Smooth muscle cell (in vitro differentiated cells): ENCODE measurements at regions not wholly inside any gene's neighbourhood (a gene's known extent, or its start where the extent isn't known, plus 50 kb on each side); places are given as distances from the start of the nearest gene placed in this dataset.

Source experiments
- DNase-seq: peaks from one replicate; lab custom pipeline; 2025; ENCODE audit not compliant: unreplicated experiment; lab: John Stamatoyannopoulos, UW
- H2AFZ ChIP-seq: fragments of 200-600 bp; sonication (generic); 2 replicates; pipeline ENCODE4 v1.6.0; 2016; ENCODE audit warnings: antibody characterized with exemption, low read depth, mild to moderate bottlenecking
- H3F3A ChIP-seq: fragments of 200-600 bp; sonication (generic); 2 replicates; pipeline ENCODE4 v1.6.0; 2017; ENCODE audit warnings: antibody characterized with exemption, low read depth
- H3K27ac ChIP-seq: fragments of 200-600 bp; sonication (generic); 2 replicates; pipeline ENCODE4 v1.5.1; 2016; ENCODE audit warnings: low read depth, mild to moderate bottlenecking
- H3K27me3 ChIP-seq: fragments of 200-600 bp; sonication (generic); 2 replicates; pipeline ENCODE4 v1.6.1; 2016; ENCODE audit warnings: low read depth, mild to moderate bottlenecking
- H3K36me3 ChIP-seq: fragments of 200-600 bp; sonication (generic); 2 replicates; pipeline ENCODE4 v1.5.1; 2016; ENCODE audit warnings: low read depth
- H3K4me1 ChIP-seq: fragments of 200-600 bp; sonication (generic); 2 replicates; pipeline ENCODE4 v1.5.1; 2016; ENCODE audit warnings: low read depth
- H3K4me2 ChIP-seq: fragments of 200-600 bp; sonication (generic); 2 replicates; pipeline ENCODE4 v1.6.0; 2016; ENCODE audit warnings: mild to moderate bottlenecking
- H3K4me3 ChIP-seq: fragments of 200-600 bp; sonication (generic); 2 replicates; pipeline ENCODE4 v1.5.1; 2016; ENCODE audit warnings: mild to moderate bottlenecking
- H3K79me2 ChIP-seq: fragments of 200-600 bp; sonication (generic); 2 replicates; pipeline ENCODE4 v1.6.0; 2016; ENCODE audit warnings: low read depth, mild to moderate bottlenecking
- H3K9ac ChIP-seq: fragments of 200-600 bp; sonication (generic); 2 replicates; pipeline ENCODE4 v1.6.0; 2016; ENCODE audit warnings: low read depth
- H3K9me3 ChIP-seq: fragments of 200-600 bp; sonication (generic); replicated peaks from 2 replicates; pipeline ENCODE4 v1.5.1; 2016; ENCODE audit warnings: low read depth
- H4K20me1 ChIP-seq: fragments of 200-600 bp; sonication (generic); 2 replicates; pipeline ENCODE4 v1.6.0; 2016; ENCODE audit warnings: low read depth
- WGBS: methylation state at CpG from one replicate; pipeline ENCODE4 v1.1.7; 2016; ENCODE audit warnings: low lambda C conversion rate; 5-methylcytosine and 5-hydroxymethylcytosine counted together
- TF ChIP-seq, protein P1 (sequence below): fragments of 200-600 bp; sonication (generic); IDR thresholded peaks from 2 replicates; pipeline ENCODE4 v1.5.1; 2017; ENCODE audit warnings: borderline replicate concordance, mild to moderate bottlenecking, antibody characterized with exemption; ENCODE audit not compliant: insufficient read depth, poor library complexity, severe bottlenecking

DNA sequence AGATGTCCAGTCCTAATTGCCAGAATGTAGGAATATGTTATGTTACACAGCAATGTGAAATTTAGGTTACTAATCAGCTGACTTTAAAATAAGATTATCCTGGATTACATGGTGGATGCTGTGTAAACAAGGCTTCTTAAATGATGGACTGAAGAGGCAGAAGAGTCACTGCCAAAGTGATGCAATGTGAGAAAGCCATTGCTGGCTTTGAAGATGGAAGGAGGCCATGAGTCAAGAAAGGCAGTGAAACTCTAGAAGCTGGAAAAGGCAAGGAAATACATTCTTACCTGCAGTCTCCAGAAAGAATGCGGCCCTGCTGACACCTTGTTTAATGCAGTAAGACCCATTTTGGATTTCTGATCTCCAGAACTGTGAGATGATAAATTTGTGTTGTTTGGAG lies 179.1 kb upstream of the ZPLD1 start:
- no peak overlapping the region for H3K4me3 ChIP-seq
- H3K27ac ChIP-seq, result no peak overlapping the region
- no peaks in the 10 kb centered on the region for H3K27me3 ChIP-seq
- H4K20me1 ChIP-seq, result no peaks in the 10 kb centered on the region
- no peaks in the 10 kb centered on the region for H3K36me3 ChIP-seq
- TF ChIP-seq, protein P1, sequence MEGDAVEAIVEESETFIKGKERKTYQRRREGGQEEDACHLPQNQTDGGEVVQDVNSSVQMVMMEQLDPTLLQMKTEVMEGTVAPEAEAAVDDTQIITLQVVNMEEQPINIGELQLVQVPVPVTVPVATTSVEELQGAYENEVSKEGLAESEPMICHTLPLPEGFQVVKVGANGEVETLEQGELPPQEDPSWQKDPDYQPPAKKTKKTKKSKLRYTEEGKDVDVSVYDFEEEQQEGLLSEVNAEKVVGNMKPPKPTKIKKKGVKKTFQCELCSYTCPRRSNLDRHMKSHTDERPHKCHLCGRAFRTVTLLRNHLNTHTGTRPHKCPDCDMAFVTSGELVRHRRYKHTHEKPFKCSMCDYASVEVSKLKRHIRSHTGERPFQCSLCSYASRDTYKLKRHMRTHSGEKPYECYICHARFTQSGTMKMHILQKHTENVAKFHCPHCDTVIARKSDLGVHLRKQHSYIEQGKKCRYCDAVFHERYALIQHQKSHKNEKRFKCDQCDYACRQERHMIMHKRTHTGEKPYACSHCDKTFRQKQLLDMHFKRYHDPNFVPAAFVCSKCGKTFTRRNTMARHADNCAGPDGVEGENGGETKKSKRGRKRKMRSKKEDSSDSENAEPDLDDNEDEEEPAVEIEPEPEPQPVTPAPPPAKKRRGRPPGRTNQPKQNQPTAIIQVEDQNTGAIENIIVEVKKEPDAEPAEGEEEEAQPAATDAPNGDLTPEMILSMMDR, result no peak
- 92% methylated on average over 1 of the region's 1 CpG for WGBS
- no peaks in the 10 kb centered on the region for H3F3A ChIP-seq
- no peaks in the 10 kb centered on the region for H3K4me1 ChIP-seq
- no peak overlapping the region for H3K9ac ChIP-seq
- no peak for DNase-seq
- H2AFZ ChIP-seq, result no peak overlapping the region
- no peaks in the 10 kb centered on the region for H3K79me2 ChIP-seq
- no peak overlapping the region for H3K4me2 ChIP-seq
- no peaks in the 10 kb centered on the region for H3K9me3 ChIP-seq

DNA sequence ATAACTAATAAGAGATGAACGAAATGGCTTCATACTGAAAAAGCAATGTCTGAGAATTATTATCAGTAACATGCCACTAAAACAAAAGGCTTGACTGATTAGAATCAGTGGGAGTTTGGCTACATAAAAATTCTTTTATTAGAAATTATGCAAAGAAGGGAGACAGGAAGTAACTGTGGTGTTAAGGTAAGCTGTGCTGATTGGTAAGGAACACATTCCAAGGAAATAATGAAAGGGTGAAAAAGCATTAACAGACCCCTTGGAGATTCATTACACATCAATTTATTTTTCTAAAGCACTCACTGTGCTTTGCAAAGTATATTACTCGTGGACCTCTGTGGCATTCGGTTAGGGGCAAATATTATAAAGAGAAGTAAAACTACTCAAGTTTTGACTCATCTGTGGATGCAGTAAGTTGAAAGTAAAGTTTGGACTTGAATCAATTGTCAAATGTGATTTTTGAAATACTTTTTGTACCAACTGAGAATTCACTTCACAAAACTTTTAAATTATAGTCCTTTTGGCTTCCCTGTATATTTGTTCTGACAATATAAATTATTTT lies 176.1 kb upstream of the ZPLD1 start:
- no peaks in the 10 kb centered on the region for H4K20me1 ChIP-seq
- H3K4me1 ChIP-seq, result no peaks in the 10 kb centered on the region
- H3K4me3 ChIP-seq, result no peak overlapping the region
- no peak overlapping the region for H2AFZ ChIP-seq
- no peaks in the 10 kb centered on the region for H3F3A ChIP-seq
- H3K4me2 ChIP-seq, result no peak overlapping the region
- TF ChIP-seq, protein P1, result no peak
- WGBS, result 87% methylated on average over 3 of the region's 3 CpGs
- no peak overlapping the region for H3K27ac ChIP-seq
- H3K9me3 ChIP-seq, result no peaks in the 10 kb centered on the region
- no peak overlapping the region for H3K9ac ChIP-seq
- no peaks in the 10 kb centered on the region for H3K36me3 ChIP-seq
- no peaks in the 10 kb centered on the region for H3K79me2 ChIP-seq
- DNase-seq, result no peak
- H3K27me3 ChIP-seq, result no peaks in the 10 kb centered on the region

DNA sequence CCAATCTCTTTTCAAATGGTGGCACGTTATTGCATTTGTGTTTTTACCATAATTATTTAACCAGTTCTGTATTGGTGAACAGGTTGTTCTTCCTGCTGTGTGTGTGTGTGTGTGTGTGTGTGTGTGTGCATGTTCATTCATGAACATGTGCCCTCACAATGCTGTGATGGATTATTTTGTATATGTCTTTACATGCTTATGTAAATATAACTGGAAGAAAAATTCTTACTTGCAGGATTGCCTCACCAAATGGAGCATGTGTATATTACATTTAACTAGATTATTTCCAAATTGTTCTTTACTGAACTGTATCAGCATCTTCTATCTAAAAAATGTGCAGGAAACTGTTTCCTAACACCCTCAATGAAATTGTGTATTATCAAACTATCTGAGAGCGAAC lies 175.2 kb upstream of the ZPLD1 start:
- Histone ChIP-seq H3K9ac (no peak overlapping the region), H3K9me3 (no peaks in the 10 kb centered on the region), H3K4me3 (no peak overlapping the region), H3K4me2 (no peak overlapping the region), H2AFZ (no peak overlapping the region), H4K20me1 (no peaks in the 10 kb centered on the region), H3K79me2 (no peaks in the 10 kb centered on the region), H3K4me1 (no peaks in the 10 kb centered on the region), H3K36me3 (no peaks in the 10 kb centered on the region), H3K27ac (no peak overlapping the region), H3K27me3 (no peaks in the 10 kb centered on the region), H3F3A (no peaks in the 10 kb centered on the region)
- no peak for DNase-seq
- TF ChIP-seq, protein P1, result no peak
- 92% methylated on average over 2 of the region's 2 CpGs for WGBS

DNA sequence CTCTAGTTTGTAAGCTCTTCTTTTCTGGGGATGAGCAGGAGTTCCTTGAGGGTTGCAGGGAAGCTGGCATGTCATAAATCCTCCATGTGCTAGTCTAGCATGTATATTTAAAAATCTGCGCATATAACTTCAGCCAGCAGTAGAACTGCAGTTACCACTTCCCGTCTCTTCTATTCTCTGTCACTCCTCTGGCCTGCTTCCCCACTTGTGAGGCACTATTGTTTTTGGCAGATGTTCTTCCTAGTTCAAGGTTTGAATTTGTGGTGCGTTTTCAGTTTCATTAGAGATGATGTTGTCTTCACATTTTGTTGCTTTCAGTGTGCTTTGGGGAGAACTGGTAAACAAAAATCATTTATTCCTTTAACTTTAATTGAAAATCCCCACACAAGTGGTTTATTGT lies 169.1 kb upstream of the ZPLD1 start:
- Histone ChIP-seq H2AFZ (no peak overlapping the region), H3K4me3 (no peak overlapping the region), H3K36me3 (no peaks in the 10 kb centered on the region), H3K27me3 (no peaks in the 10 kb centered on the region), H3K4me1 (no peaks in the 10 kb centered on the region), H3F3A (no peaks in the 10 kb centered on the region), H3K27ac (no peak overlapping the region), H4K20me1 (no peaks in the 10 kb centered on the region), H3K9me3 (no peaks in the 10 kb centered on the region), H3K79me2 (no peaks in the 10 kb centered on the region), H3K9ac (no peak overlapping the region), H3K4me2 (no peak overlapping the region)
- TF ChIP-seq, protein P1, result no peak
- WGBS, result 76% methylated on average over 3 of the region's 3 CpGs
- DNase-seq, result no peak
